Stimulated activated CD8-positive, alpha-beta memory T cell treated with anti-CD3 and anti-CD28 coated beads, Interleukin-7, amount 100 ng/mL, for 4 hours (primary cell): ENCODE measurements at regions not wholly inside any gene's neighbourhood (a gene's known extent, or its start where the extent isn't known, plus 50 kb on each side); places are given as distances from the start of the nearest gene placed in this dataset.
"Not testable (repeated sequence)": the region's sequence is repeated elsewhere in the genome, so short reads cannot be mapped to it uniquely, and the experiment has no call there.

ENCODE experiments used
- DNase-seq, 2 donors: peaks; one replicate each; pipeline ENCODE4 v3.0.0-alpha.2; 2020; ENCODE audit warnings: low read depth in 2 of 2

DNA sequence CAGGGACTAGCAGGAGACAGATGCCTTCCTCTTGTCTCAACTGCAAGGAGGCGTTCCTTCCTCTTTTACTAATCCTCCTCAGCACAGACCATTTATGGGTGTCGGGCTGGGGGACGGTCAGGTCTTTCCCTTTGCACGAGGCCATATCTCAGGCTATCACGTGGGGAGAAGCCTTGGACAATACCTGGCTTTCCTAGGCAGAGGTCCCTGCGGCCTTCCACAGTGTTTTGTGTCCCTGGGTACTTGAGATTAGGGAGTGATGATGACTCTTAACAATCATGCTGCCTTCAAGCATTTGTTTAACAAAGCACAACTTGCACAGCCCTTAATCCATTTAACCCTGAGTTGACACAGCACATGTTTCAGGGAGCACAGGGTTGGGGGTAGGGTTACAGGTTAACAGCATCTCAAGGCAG, 1238.6 kb downstream of the OLFM4 start:
- DNase-seq = not testable (repeated sequence)

- DNase-seq = not testable (repeated sequence)
These were observed 1239.5 kb downstream of the OLFM4 start for GRCh38 chr13:54268013-54268695.

DNA sequence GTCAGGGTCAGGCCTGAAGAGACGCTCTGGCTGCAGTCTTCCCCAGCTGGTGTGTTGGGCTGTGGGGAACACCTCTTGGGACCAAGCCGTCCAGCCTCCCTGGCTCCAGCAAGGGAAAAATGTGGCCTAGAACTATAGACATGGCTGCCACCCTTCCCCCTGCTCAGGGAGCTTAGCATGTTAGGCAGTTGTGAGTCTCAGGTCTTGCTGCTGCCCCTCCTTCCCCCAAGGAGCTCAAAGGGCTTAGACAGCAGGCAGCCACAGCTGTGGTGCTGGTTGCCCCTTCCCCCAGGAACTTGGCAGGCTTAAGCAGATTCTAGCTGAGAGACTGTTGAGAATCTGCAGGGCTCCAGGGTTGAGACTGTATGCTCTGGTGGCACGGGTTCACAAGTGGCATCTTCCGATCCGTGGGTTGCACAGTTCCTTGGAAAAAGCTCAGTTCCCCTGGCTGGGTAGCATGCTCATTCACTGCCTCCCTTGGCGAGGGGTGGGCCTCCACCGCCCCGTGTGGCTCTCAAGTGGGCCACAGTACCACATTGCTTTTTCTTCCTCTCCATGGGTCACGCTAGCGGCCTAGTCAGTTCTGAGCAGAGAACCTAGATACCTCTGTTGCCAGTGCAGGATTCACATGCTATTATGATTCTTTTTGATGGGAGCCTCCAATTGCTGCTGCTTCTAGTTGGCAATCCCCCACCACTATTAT, 1258.6 kb downstream of the OLFM4 start:
- no peak for DNase-seq

GRCh38 chr13:54301085-54301484, 1272.5 kb downstream of the OLFM4 start:
- DNase-seq = no peak

DNA sequence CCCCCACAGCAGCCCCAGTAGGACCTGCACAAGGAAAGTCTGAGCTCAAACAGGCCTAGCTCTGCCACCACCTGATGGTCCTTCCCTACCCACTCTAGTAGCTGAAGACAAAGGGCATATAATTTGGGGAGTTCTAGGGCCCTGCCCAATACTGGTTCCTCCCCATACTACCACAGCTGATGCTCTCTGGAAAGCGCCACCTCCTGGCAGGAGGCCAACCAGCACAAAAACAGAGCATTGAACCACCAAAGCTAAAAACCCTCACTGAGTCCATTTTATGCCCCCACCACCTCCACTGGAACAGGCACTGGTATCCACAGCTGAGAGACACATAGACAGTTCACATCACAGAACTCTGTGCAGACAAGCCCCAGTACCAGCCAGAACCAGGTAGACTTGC, 1276.8 kb downstream of the OLFM4 start:
- no peak for DNase-seq

DNA sequence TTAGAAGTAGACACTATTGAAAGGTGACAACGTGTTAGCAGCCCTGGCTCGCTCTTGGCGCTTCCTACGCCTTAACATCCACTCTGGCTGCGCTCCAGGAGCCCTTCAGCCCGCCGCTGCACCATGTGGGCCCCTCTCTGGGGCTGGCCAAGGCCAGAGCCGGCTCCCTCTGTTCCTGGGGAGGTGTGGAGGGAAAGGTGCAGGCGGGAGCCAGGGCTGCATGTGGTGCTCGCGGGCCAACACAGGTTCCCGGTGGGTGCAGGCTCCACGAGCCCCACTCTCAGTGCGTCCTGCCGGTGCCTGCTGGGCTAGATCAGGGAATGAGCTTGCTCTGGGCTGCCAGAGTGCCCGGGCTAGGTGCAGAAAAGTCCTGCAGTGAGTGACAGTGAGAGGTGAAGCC, 1284.3 kb downstream of the OLFM4 start:
- DNase-seq = no peak

- no peak for DNase-seq
These were observed 1289.1 kb downstream of the OLFM4 start for GRCh38 chr13:54317722-54318121.

DNA sequence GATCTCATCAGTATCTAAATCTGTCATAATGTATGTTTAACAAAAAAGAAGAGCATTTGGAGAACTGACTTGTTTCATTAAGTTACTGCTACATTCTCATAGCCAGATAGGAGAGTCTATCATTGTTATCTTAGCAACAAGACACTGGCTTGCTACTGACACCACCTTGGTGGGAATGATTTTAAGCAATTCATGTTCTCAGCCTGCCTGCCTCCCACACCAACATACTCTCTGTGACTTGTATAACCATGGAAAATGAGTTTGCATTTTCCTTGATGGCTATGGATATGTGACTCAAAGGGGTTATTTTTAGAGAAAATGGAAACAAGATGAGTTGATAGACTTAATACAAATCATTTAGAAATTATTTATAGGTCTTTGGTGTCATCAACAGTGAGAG, 1308.9 kb downstream of the OLFM4 start:
- no peak for DNase-seq

DNA sequence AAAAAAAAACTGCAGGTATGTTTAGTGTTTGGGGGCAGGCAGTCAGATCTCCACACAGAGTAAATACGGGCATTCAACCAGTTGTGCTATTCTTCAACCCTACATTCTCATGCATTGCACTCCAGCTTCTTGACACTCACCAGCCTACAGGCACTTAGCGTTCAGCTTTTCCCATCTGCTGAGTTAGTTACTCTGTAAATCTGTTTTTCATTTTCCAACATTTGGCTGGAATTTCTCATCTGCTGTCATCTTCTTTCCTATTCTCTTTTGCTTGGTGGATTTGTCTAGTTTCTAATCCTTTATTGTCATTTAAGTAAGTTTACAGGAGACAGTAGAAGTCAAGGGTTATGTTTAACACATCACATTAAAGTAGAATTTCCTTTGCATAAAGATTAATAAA, 1318.9 kb downstream of the OLFM4 start:
- DNase-seq = no peak

DNA sequence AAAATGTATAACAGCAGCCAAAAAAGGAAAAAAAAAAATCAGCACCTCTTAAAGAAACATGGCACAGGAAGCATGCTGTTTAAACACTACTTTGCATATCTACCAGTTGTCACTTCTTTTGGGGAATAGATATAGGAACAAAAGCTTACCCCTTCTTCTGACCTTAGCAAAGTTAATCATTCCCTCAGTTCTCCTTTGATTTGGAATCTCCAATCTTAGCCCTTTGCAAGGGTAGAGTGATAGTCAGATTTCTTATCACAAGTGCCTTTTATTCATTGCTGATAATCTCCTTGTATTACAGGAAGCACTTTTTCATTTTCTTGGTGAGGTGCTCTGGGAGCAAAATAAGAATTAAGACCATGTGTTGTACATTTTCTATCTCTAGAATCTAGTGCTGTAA, 1327.6 kb downstream of the OLFM4 start:
- no peak for DNase-seq

DNA sequence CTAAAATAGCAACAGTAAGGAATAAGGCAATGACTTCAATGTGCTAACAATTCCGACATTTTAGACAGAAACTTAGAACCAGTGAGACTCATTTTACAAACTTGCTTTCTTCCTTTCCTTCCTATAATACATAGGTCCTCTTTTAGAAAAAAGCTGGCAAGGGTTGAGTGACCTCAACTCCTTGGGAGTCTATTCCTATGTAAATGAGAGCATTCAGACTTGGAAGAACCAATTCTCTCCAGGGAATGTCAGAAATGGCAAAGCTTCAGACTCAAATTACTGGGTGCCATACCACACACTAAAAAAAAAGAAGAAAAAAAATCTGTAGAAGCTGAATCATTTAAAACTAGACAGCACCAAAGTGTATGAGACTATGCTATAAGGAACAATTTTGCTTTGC, 1328.2 kb downstream of the OLFM4 start:
- no peak for DNase-seq

- no peak for DNase-seq
These were observed 1328.8 kb downstream of the OLFM4 start for GRCh38 chr13:54357284-54357933.

GRCh38 chr13:54361460-54361859, 1332.8 kb downstream of the OLFM4 start:
- no peak for DNase-seq

DNA sequence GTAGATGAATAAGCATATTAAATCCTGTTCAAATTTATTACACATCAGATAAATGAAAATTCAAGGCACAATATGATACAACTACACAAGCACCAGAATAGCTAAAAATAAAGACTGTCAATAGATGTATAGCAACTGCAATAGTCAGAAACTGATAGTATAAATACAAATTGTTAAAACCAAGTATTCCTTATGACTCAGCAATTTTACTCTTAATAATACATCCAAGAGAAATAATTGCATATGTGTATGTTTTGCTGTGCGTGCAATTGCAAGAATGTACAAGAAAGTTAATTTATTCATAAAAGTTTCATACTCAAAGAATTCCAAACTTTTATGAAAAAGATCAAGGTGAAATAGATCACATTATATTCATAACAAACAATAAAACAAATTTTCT, 1338.1 kb downstream of the OLFM4 start:
- DNase-seq = no peak

DNA sequence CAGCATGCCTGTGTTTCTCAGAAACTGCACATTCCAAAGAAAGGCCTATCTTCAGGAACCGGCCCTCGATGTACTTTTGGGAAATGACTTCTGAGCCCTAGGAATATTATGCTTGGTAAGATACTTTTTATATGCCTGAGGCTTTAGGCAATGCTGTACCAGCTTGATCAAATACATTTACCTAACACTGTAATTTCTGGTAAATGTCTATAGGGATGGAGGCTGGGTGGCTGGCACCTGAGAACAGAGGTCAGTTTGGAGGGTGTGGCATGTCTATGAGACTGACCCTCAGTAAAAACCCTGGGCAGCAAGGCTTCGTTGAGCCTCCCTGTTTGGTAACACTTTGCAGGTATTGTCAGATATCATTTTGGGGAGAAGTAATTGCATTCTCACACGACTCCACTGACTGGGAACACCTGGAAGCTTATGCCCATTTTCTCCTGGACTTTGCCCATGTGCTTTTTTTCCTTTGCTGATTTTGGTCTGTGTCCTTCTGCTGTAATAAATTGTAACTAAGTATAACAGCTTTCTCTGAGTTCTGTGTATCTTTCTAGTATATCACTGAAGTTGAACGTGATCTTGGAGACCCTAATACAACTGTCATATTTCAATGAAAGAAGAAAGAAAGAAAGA, 1339.1 kb downstream of the OLFM4 start:
- DNase-seq = no peak

DNA sequence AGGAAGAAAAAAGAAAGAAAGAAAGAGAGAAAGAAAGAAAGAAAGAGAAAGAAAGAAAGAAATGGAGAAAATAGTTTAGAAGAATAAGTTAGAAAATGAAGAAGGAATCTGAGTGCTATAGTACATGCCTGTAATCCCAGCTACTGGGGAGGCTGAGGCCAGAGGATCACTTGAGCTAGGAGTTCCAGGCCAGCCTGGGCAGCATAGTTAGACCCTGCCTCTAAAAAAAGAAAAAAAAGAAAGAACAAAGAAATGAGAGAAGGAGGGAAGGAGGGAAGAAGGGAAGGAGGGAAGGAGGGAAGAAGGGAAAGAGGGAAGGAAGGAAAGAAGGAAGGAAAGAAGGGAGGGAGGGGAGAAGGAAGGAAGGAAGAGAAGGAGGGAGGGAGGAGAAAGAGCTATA, 1339.8 kb downstream of the OLFM4 start:
- DNase-seq = no peak

DNA sequence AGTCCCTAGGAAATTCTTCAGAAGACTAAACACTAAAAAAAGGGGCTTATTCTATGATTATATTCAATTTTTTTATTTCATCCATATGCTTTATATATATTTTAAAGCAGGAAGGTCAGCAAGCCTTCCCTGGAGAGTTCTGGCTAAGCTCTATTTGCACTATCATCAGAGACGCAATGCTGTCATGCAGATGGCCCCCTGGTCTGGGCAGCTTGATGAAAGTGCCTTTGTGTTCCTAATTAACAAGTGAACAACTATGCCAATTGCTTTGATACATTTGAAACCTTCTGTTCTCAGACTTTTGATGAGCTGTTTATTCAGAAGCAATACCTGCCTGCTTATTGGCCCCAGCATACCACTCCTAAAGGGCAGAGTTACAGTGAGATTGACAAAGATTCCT, 1344.6 kb downstream of the OLFM4 start:
- DNase-seq = no peak

DNA sequence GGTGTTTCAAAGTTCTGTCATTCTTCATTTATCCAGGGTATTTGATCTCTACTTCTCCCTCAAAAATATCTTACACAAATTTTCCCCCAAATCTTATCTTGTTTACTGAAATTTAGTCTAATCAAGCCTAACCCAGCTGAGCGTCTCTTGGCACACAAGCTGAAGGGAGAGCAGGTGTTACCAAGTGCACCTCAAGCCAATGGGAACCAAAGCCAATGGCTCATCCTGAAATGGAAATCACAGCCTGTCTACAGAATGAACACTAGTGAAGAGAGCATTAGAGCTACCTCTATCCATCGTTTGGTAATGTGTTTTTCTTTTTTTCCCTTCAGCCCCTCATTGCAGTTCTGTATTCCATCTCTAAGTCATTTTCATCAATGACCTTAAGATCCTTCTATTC, 1350.8 kb downstream of the OLFM4 start:
- DNase-seq = no peak

- no peak for DNase-seq
These were observed 1355.0 kb downstream of the OLFM4 start for GRCh38 chr13:54383604-54384003.

DNA sequence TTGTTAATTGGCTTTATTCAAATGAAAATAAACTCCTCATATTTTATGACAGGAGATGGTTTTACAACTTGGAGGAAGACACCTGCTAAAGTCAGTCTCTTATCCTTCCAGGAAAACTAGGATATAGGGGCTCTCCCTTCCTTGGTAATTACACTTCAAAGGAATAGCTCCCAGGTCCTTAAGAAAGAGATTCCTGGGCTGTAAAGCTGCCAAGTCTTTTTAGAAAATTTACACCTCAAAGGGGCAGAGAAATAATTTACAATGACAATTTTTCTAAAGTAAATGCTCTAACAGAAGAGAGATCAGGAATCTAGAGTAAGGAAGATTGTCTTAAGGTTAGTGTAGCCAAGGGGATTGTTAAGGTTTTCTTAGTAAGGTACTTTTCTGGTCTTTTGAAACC, 1359.0 kb downstream of the OLFM4 start:
- DNase-seq = no peak

- DNase-seq = no peak
These were observed 1362.2 kb downstream of the OLFM4 start for GRCh38 chr13:54390841-54391240.

DNA sequence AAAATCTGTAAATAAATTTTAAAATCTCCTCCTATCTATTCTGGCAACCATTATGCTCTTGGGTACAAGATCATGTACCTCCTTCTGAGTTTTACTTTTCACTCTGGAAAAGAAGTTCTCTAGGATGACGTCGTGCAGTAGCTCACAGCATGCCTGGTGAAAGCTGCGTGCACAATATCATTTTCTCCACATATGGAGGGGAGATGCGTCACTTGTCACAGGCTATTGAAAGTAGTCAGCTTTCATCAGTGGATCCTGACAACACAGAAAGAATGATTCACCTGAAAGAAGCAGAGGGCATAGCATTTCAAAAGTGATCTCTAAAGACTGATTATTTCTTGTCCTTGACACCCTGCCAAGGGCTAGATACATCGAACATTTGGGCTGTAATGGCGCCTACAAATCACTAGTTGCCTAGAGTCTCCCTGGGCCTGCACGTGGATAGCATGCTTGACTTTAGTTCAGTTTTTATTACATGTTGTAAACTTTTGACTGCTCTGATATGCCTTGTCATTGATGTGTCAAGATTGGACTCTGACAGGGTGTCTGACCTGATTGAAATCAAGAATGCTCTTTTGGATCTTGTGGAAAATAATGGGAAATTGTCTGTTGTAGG, 1365.6 kb downstream of the OLFM4 start:
- no peak for DNase-seq
